KOPT-K1 (cell line): ENCODE measurements at regions not wholly inside any gene's neighbourhood (a gene's known extent, or its start where the extent isn't known, plus 50 kb on each side); places are given as distances from the start of the nearest gene placed in this dataset.

ENCODE experiments used
- H3K27ac ChIP-seq: fragments of 200-600 bp; sonication (generic); 2 replicates; pipeline ENCODE4 v1.5.1; 2016; ENCODE audit warnings: antibody characterized with exemption, mild to moderate bottlenecking, low read depth, low read length; ENCODE audit not compliant: poor library complexity, severe bottlenecking
- H3K36me3 ChIP-seq: fragments of 200-600 bp; sonication (generic); 2 replicates; pipeline ENCODE4 v1.5.1; 2017; ENCODE audit warnings: antibody characterized with exemption, mild to moderate bottlenecking, low read length, moderate library complexity; ENCODE audit not compliant: insufficient read depth
- H3K9me3 ChIP-seq: fragments of 200-600 bp; sonication (generic); 2 replicates; pipeline ENCODE4 v1.5.1; 2017; ENCODE audit warnings: antibody characterized with exemption, low read length, mild to moderate bottlenecking; ENCODE audit not compliant: insufficient read depth, poor library complexity, severe bottlenecking

DNA sequence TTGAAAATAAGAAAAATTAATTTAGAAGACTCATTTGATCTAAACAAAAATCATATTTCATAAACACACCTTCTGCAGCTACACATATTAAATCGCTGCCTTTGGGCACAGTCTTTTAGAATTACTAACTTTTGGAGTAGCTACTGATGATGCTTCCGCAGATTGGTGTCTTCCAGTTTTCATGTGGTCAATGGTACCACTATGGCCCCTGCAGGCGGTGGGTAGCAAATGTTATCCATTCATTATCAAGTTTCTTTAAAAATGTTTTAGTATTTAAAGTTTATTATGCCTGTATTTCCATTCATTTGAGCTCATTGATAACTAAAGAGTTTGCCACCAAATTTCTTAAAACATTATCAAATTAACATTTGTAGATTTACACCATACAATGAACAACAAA, 122.9 kb upstream of the GRAMD2B start:
- no peak overlapping the region for H3K27ac ChIP-seq
- no peaks in the 10 kb centered on the region for H3K36me3 ChIP-seq
- no peaks in the 10 kb centered on the region for H3K9me3 ChIP-seq

DNA sequence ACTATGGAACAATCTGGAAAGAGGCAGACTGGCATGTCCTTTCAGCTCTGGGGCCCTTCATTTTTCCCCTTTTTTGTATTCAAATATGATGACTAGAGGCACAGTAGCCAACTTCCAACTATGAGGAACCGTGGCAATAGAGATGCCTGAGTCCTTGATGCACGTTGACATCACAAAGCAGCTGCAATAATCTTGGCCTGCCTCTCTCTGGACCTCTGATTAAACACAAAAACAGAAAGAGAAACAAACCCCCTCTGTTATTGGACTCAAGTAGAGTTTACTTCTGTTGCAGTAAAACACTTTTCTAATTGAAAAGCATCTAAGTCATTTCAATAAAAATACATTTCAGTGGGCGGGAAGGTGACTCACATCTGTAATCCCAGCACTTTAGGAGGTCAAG, 122.2 kb upstream of the GRAMD2B start:
- H3K27ac ChIP-seq = no peak overlapping the region
- no peaks in the 10 kb centered on the region for H3K9me3 ChIP-seq
- H3K36me3 ChIP-seq = no peaks in the 10 kb centered on the region

DNA sequence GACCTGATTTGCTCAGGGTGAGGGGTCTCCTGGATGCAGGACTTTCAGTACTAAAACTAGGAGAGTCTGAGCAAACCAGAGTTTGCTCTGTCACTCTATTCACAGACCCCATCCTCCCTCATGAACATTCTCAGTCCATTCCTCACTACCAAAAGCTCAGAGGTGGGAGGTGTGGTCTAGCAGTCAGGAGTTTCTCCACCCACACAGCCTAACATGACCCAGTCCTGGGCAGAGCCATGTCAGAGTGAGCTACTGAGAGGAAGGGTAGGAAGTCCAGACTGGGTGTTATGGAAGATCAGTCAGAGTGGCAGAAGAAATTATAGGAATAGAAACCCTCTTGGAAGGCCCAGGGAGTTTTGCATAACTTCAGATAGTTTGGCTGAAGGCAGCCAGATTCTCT, 113.3 kb upstream of the GRAMD2B start:
- Histone ChIP-seq H3K36me3 (no peaks in the 10 kb centered on the region), H3K27ac (no peak overlapping the region), H3K9me3 (no peaks in the 10 kb centered on the region)

DNA sequence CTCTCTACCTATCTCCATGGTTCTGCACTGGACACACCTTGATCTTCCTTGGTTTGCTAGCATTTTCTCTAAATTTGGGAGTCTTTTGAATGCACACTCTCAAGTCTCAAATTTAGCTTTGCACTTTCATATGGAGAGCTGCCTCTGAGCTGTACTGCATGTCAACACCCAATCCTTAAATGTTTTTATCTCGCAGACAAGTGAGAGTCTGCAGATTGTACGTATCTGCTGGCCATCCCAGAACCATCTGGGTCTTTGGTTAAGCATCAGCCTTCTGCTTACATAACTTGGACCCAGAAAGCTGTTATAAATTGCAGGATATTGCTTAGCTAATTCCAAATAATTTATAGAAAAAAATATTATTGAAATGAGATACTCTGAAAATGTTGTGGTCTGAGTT, 111.4 kb upstream of the GRAMD2B start:
- H3K36me3 ChIP-seq = no peaks in the 10 kb centered on the region
- H3K9me3 ChIP-seq = no peaks in the 10 kb centered on the region
- H3K27ac ChIP-seq = no peak overlapping the region

DNA sequence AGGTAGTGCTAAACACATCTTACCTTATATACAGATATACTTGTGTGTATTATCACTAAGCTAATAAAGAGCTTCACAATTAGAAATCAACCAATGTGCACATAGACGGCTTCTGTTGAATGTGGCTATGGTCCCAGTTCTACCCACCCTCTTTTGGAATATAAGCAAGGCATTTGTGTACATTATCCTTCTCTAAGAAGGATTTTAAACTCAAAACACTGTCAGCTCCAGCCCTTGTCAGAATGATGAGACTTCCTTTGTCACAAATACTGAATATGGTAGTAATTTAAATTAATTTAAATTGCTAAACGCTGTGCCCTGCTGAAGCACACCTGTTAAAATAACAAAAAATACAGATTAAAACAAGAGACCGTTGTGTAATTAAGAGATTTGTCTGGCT, 107.9 kb upstream of the GRAMD2B start:
- Histone ChIP-seq H3K27ac (no peak overlapping the region), H3K9me3 (no peaks in the 10 kb centered on the region)

DNA sequence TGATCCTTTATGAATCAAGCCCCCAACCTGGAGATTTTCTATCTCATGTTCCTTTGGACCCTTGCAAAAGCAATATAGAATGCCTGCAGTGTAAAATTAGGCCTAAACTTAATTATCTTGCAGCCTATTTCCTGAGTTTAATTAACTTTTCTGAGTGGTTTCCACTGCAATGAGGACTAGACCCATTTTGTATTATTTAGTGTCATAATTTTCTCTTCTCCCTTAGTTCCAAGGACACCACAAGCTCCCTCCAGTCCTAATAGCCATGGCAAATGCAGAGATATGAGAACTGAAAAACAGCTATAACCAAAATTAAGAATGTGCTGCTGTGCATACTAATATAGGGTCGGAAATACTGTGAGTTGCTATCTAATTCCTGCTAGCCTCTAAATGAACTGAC, 90.9 kb upstream of the GRAMD2B start:
- Histone ChIP-seq H3K27ac (no peak overlapping the region), H3K36me3 (no peaks in the 10 kb centered on the region), H3K9me3 (no peaks in the 10 kb centered on the region)

More for the DNA sequence above, 107.9 kb upstream of the GRAMD2B start:
- no peaks in the 10 kb centered on the region for H3K36me3 ChIP-seq

DNA sequence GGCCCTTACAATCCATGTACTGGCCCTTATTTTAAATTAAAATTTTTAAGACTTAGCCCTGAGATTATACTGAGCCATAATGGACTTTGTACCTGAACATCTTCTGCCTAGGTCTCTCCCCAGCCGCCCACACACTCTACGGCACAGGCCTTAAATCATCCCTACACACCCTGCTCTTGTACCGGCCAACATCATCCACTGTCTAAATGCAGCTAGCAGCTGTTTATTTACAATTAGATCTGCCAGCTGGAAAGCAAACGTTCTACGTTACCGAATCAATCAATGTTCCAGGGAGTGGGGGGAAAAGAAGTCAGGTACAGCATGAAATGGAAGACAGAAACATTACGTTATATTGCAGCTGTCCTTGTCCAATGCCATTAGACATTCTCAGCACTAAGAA, 88.4 kb upstream of the GRAMD2B start:
- H3K27ac ChIP-seq = no peak overlapping the region
- H3K36me3 ChIP-seq = no peaks in the 10 kb centered on the region
- H3K9me3 ChIP-seq = no peaks in the 10 kb centered on the region

DNA sequence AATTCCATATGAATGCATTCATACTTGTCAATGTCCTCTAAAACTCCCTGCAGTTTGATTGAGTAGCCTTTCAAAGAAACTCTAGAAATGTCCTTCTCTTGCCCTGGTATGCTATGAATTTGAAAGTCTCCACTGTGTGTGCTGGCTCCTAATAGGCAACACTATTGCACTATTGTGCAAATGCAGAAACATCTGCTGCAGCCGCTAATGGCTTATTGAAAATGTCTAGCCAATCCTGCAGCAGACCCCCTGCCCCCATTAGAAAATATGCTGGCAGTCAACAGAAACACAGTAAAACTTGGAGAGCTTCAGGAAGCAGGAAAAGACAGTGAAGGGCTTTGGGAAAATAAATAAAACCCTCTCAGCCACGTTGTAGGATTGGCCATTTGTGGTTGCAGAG, 87.3 kb upstream of the GRAMD2B start:
- Histone ChIP-seq H3K36me3 (no peaks in the 10 kb centered on the region), H3K27ac (no peak overlapping the region), H3K9me3 (no peaks in the 10 kb centered on the region)

DNA sequence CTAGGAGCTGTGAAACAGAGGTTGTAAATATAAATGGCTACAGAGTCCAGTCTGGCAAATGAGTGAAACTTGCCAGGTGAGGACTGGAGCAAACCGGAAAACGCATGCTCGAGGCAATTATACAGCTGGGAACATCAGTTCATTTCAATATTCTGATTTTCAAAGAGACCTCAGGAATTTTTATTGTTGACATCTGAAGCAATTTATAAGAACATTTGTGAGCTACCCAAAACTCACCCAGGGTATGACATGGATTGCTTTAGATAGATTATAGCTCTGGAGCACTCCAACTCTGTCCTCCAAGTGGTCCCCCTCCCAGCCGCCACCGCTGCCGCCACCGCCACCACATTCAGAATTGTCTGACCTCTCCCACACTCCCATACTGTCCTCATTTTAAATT, 84.6 kb upstream of the GRAMD2B start:
- Histone ChIP-seq H3K9me3 (no peaks in the 10 kb centered on the region), H3K27ac (no peak overlapping the region), H3K36me3 (no peaks in the 10 kb centered on the region)

DNA sequence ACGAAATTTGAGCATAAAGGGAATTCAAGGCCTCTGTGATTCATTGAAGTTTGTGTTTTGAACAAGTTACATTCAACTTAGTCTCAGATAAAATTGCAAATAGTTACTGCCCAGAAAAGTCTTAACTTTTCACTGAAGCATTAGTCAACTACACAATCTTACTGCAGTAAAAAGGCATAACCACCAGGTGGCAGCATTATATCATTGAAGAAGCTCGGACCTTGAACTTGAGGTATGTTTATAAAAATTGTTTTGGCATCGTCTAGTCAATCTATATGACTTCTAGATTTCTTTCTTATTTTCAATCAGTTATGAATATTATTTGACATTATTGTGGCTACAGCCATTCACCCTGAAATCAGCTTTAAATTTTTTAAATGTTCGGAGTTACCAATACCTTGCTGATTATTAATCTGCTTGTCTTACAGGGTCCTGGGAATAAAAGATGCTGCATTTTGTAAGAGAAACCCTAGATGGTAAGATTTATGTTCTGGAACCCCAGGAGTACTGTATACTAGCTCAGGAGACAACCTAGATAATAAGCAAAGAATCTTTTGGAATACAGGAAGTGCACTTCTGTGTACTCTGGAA, 83.9 kb upstream of the GRAMD2B start:
- H3K36me3 ChIP-seq = no peaks in the 10 kb centered on the region
- no peaks in the 10 kb centered on the region for H3K9me3 ChIP-seq
- no peak overlapping the region for H3K27ac ChIP-seq

DNA sequence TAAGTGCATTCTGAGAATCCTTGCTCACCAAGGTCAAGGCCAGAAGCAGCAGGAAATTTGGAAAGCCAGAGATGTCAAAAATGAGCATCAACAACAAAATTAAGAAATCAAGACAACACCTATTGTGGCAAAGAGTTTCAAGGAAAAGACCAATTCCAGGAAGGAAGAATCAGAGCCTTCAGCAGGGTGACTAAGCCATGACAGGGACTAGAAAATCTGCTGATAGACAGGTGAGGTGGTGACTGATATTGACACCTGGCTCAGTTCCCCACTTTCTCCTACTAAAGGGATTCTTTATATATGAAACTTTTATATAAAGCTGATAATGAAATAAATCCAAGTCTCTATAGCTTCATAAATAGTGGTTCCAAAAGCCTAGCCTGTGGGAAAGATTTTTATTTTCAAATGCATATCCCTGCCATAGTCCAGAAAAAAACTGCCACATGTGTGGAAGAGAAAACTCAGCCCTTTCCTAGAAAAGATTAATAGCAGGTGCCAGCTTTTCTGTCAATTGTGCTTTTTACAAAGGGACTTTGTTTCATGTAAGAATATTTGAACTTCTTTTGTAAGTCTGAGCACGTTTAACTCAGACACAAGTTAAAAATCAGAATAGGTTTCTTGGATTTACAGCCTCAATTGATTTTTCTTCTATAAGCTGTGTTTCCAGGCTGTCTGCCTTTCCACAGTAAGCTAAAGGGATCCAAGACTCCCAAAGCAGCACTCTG, 81.1 kb upstream of the GRAMD2B start:
- H3K9me3 ChIP-seq = no peaks in the 10 kb centered on the region
- H3K36me3 ChIP-seq = no peaks in the 10 kb centered on the region
- no peak overlapping the region for H3K27ac ChIP-seq

DNA sequence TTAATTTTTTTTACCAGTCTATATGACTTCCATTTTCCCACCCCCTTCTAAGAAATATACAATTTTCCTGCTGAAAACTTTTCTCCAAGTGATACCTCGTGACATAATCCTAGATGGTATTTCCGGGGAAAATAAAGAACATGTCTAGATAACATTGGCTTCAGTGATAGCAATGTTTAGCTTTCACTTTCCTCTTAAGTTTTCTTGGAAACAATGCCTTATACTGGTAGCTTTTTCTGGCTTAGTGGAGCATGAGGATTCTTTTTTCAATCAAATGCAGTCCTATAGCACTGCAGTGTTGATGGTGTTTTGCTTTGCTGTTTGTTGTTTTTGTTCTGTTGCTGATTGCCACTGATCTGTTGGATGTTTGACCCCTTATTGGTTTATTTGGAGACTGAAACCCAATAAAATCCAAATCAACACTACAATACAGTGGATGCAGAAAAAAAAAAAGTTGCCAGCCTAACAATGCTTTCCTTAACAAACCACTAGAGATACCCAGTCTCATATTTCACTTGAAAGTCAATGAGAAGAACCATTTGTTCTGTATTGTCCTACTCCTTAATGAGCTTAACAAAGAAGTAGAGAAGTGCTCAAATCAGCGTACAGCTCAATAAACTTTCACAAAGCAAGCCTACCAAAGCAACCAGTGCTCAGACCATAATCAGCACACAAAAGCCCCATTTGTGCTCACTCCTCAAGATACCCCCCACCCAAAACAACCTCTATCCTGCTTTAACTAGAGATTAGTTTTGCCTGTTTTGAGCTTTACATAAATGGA, 74.2 kb upstream of the GRAMD2B start:
- Histone ChIP-seq H3K36me3 (no peaks in the 10 kb centered on the region), H3K9me3 (no peaks in the 10 kb centered on the region), H3K27ac (no peak overlapping the region)

DNA sequence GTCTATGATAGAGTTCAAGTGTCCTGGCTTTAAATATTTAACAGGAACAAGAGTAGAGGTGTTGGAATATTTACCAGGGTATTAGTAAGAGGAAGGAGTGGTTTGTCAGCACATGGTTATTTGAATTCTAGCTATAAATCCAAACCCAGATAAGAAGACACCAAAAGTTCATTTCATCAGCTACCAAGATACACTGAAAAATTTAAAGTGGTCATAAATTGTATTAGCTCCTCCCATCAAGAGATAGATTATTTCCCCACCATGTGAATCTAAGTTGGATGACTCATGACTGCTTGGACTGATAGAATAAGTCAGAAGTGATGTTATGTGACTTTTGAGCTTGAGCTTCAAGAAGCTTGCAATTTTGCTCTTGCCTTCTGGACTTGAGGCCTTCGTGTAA, 72.1 kb upstream of the GRAMD2B start:
- Histone ChIP-seq H3K27ac (no peak overlapping the region), H3K9me3 (no peaks in the 10 kb centered on the region), H3K36me3 (no peaks in the 10 kb centered on the region)

DNA sequence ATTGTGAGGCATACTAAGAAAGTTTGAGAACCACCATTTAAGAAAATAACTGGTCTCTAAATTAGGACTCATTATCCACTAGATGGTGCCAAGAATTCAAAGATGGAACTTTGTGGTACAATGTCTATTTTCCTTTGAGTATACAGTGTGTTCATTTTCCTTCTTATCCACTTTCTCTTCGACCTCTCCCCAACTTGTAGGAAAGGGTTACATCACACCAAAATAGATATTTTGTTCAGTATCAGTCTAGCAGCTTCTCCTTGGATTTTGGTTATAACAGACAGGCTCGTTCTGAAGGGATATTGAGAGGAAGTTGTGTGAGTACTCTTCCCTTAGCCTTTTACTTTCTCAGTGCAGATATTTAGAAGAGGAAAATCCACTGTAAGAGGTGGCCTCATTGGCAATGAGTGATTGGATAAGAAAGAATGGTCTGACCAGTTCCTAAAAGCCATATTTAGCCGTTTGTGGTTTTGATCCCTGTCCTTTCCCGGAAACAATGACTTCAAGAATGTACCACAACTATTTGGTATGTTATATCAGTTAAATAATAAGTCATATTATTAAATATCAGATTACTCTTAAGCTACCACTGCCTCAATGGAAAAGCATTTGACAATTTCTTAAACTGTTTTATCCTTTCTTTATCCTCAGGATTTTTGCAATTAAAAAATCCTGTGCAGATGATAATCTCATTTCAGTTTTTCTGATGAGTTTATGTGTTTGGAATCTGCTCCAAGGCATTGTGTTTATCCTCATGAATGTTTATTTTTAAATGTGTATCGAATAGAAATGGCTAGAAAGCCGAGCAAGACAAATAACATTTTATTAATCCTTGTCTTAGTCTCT, 69.0 kb upstream of the GRAMD2B start:
- H3K9me3 ChIP-seq = no peaks in the 10 kb centered on the region
- no peaks in the 10 kb centered on the region for H3K36me3 ChIP-seq
- no peak overlapping the region for H3K27ac ChIP-seq
